MCF 10A (cell line): ENCODE measurements at regions not wholly inside any gene's neighbourhood (a gene's known extent, or its start where the extent isn't known, plus 50 kb on each side); places are given as distances from the start of the nearest gene placed in this dataset.

Experiments used
- BruUV-seq: library from RNA; stranded (reverse); fragments of 400-500 nt; replicated peaks from 2 replicates; lab custom pipeline; 2021; lab: Mats Ljungman, UMichigan
- CTCF ChIA-PET: fragments of 300-600 bp; sonication (Branson Sonifier 250); formaldehyde crosslinking; extraction: SDS; loops from one replicate; lab custom pipeline; 2021; ENCODE audit warnings: antibody characterized with exemption, inconsistent platforms; lab: Yijun Ruan, JAX
- POLR2A ChIA-PET: fragments of 300-600, 350-650 bp; sonication (Branson Sonifier 250); formaldehyde crosslinking; extraction: SDS; loops from one replicate; lab custom pipeline; 2020; ENCODE audit warnings: antibody characterized with exemption, inconsistent platforms; lab: Yijun Ruan, JAX
- DNase-seq: peaks from one replicate; pipeline ENCODE4 v3.0.0-alpha.2; 2018; ENCODE audit not compliant: unreplicated experiment
- H3K27ac Mint-ChIP-seq: one replicate; pipeline ENCODE4 v1.8.0; 2022; ENCODE audit warnings: mild to moderate bottlenecking, low read depth, mixed read lengths; ENCODE audit not compliant: unreplicated experiment
- H3K27me3 Mint-ChIP-seq: one replicate; pipeline ENCODE4 v1.8.0; 2022; ENCODE audit warnings: mixed read lengths; ENCODE audit not compliant: insufficient read depth, unreplicated experiment
- H3K36me3 Mint-ChIP-seq: one replicate; pipeline ENCODE4 v1.8.0; 2022; ENCODE audit warnings: mild to moderate bottlenecking, moderate library complexity, mixed read lengths; ENCODE audit not compliant: insufficient read depth, unreplicated experiment
- H3K4me1 Mint-ChIP-seq: one replicate; pipeline ENCODE4 v1.8.0; 2022; ENCODE audit warnings: mixed read lengths; ENCODE audit not compliant: insufficient read depth, unreplicated experiment
- H3K4me3 Mint-ChIP-seq: one replicate; pipeline ENCODE4 v1.8.0; 2022; ENCODE audit warnings: mild to moderate bottlenecking, moderate library complexity, mixed read lengths; ENCODE audit not compliant: unreplicated experiment
- H3K9me3 Mint-ChIP-seq: one replicate; pipeline ENCODE4 v1.8.0; 2022; ENCODE audit warnings: mixed read lengths; ENCODE audit not compliant: unreplicated experiment
- intact Hi-C: fragments of 100-400 bp; cut with micrococcal nuclease; formaldehyde crosslinking; loops from 2 replicates; pipeline ENCODE4 v1.14.1; 2022
- TF ChIP-seq, protein P1 (sequence below): fragments of 200-600 bp; IDR thresholded peaks from one replicate; pipeline ENCODE4 v1.8.0; 2022; ENCODE audit warnings: antibody characterized with exemption, mild to moderate bottlenecking; ENCODE audit not compliant: unreplicated experiment

- ChIA-PET POLR2A (interaction anchor here (0.7 kb wide), 1 partner anchor 601 kb away, joined by 3 read pairs; no protein-coding TSS in a partner anchor), CTCF (interaction anchor here (2.6 kb wide), 1 partner anchor 11 kb away, joined by 12 read pairs; no protein-coding TSS in a partner anchor)
- Mint-ChIP-seq H3K36me3 (no peaks in the 10 kb centered on the region), H3K27me3 (no peaks in the 10 kb centered on the region), H3K9me3 (no peaks in the 10 kb centered on the region), H3K4me3 (no peak overlapping the region), H3K27ac (no peak overlapping the region), H3K4me1 (peaks cover 6% of the 10 kb centered on the region)
- no peak for DNase-seq
- intact Hi-C loops = no loop called here
- BruUV-seq = no TSS peak
- TF ChIP-seq, protein P1, sequence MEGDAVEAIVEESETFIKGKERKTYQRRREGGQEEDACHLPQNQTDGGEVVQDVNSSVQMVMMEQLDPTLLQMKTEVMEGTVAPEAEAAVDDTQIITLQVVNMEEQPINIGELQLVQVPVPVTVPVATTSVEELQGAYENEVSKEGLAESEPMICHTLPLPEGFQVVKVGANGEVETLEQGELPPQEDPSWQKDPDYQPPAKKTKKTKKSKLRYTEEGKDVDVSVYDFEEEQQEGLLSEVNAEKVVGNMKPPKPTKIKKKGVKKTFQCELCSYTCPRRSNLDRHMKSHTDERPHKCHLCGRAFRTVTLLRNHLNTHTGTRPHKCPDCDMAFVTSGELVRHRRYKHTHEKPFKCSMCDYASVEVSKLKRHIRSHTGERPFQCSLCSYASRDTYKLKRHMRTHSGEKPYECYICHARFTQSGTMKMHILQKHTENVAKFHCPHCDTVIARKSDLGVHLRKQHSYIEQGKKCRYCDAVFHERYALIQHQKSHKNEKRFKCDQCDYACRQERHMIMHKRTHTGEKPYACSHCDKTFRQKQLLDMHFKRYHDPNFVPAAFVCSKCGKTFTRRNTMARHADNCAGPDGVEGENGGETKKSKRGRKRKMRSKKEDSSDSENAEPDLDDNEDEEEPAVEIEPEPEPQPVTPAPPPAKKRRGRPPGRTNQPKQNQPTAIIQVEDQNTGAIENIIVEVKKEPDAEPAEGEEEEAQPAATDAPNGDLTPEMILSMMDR = no peak
These were observed 54.7 kb upstream of the HAAO start for GRCh38 chr2:42846932-42847595.

DNA sequence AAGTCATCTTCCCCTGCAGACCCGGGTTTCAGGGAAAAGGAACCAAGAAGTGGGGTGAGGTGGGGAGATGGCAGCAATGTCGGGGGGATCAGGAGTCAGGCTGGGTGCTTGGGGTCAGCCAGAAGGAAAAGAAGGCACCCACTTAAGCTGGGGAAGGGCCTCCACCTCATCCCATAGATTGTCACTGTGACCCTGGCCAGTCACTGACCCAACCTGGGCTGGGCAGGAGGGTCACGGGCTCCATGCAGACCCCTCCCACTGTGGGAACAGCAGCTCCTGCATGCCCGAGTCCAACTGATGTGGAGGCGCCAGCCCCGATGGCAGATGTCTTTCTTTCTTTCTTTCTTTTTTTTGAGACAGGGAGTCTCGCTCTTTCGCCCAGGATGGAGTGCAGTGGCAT, 53.6 kb upstream of the HAAO start:
- CTCF ChIA-PET = interaction anchor here (2.6 kb wide), 1 partner anchor 12 kb away, joined by 12 read pairs; no protein-coding TSS in a partner anchor
- TF ChIP-seq, protein P1 = no peak
- H3K4me1 Mint-ChIP-seq = peaks cover 6% of the 10 kb centered on the region
- no peaks in the 10 kb centered on the region for H3K27me3 Mint-ChIP-seq
- peak overlapping the region; percentile 32 for H3K27ac Mint-ChIP-seq
- intact Hi-C loops = no loop called here
- POLR2A ChIA-PET = interaction anchor here (0.7 kb wide), 1 partner anchor 88 kb away, joined by 3 read pairs; no protein-coding TSS in a partner anchor
- H3K4me3 Mint-ChIP-seq = no peak overlapping the region
- no peaks in the 10 kb centered on the region for H3K9me3 Mint-ChIP-seq
- no TSS peak for BruUV-seq
- DNase-seq = no peak
- no peaks in the 10 kb centered on the region for H3K36me3 Mint-ChIP-seq

GRCh38 chr2:42844901-42845821, 52.8 kb upstream of the HAAO start:
- ChIA-PET POLR2A (interaction anchor here (0.6 kb wide), 1 partner anchor 720 kb away, joined by 3 read pairs; no protein-coding TSS in a partner anchor), CTCF (interaction anchor here (0.7 to 2.6 kb wide), 3 partner anchors 13 to 639 kb away, joined by 5 to 12 read pairs (median 6); no protein-coding TSS in a partner anchor)
- intact Hi-C loops = no loop called here
- TF ChIP-seq, protein P1 = no peak
- BruUV-seq = no TSS peak
- no peak overlapping the region for H3K4me3 Mint-ChIP-seq
- no peaks in the 10 kb centered on the region for H3K36me3 Mint-ChIP-seq
- no peaks in the 10 kb centered on the region for H3K27me3 Mint-ChIP-seq
- H3K9me3 Mint-ChIP-seq = no peaks in the 10 kb centered on the region
- H3K27ac Mint-ChIP-seq = peak overlapping the region; percentile 32
- no peak for DNase-seq
- peaks cover 6% of the 10 kb centered on the region for H3K4me1 Mint-ChIP-seq

DNA sequence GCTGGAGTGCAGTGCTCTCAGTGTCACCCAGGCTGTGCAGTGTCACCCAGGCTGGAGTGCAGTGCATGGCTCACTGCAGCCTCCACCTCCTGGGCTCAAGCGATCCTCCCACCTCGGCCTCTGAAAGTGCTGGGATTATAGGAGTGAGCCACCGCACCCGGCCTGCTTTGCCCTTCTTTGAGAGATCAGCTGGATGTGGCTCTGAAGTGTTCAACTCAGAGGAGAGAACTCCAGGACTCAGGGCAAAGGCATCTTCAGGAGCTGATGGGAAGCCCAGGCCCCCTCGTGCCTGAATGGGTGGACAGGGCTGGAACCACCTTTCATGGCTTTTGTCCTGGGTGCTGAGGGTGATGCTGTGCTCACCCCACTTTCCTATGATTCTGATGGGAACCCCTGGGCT, 52.0 kb upstream of the HAAO start:
- Mint-ChIP-seq H3K4me1 (peaks cover 6% of the 10 kb centered on the region), H3K4me3 (no peak overlapping the region)
- CTCF ChIA-PET = interaction anchor here (0.6 to 1.7 kb wide), 3 partner anchors 14 to 385 kb away, joined by 4 to 6 read pairs (median 4); no protein-coding TSS in a partner anchor

More for the DNA sequence above, 52.0 kb upstream of the HAAO start:
- BruUV-seq = no TSS peak
- intact Hi-C loops = no loop called here
- DNase-seq = no peak
- Mint-ChIP-seq H3K36me3 (no peaks in the 10 kb centered on the region), H3K9me3 (no peaks in the 10 kb centered on the region), H3K27me3 (no peaks in the 10 kb centered on the region), H3K27ac (no peak overlapping the region)
- TF ChIP-seq, protein P1 = no peak
- POLR2A ChIA-PET = no interaction called here
